Endothelial cell of umbilical vein (primary cell): ENCODE measurements at regions not wholly inside any gene's neighbourhood (a gene's known extent, or its start where the extent isn't known, plus 50 kb on each side); places are given as distances from the start of the nearest gene placed in this dataset.

Source experiments
- BruUV-seq: library from RNA; stranded (reverse); fragments of 400-500 nt; replicated peaks from 2 replicates; lab custom pipeline; 2021; lab: Mats Ljungman, UMichigan
- CTCF ChIA-PET: fragments of 300-600, 350-600 bp; sonication (Branson Sonifier 250); formaldehyde crosslinking; loops from one replicate; lab custom pipeline; 2021; ENCODE audit warnings: antibody characterized with exemption, inconsistent platforms; lab: Charles Lee
- POLR2A ChIA-PET: fragments of 300-600, 350-600 bp; sonication (Branson Sonifier 250); formaldehyde crosslinking; loops from one replicate; lab custom pipeline; 2021; ENCODE audit warnings: antibody characterized with exemption, inconsistent platforms; lab: Charles Lee
- DNase-seq: peaks from one replicate; pipeline ENCODE4 v3.0.0-alpha.2; 2011; ENCODE audit warnings: low read depth, low spot score
- FAIRE-seq: peaks from 2 replicates; lab custom pipeline; 2011; peaks lifted over from hg19 to GRCh38; lab: Jason Lieb, UNC
- H2AFZ ChIP-seq: 2 replicates; pipeline ENCODE4 v1.6.0; 2012; ENCODE audit warnings: low read depth, low read length, control low read depth, inconsistent platforms
- H3K27ac ChIP-seq: 2 replicates; pipeline ENCODE4 v1.5.1; 2011; ENCODE audit warnings: low read depth, mild to moderate bottlenecking, control low read depth, low read length, moderate library complexity; ENCODE audit not compliant: insufficient read depth
- H3K27me3 ChIP-seq, 2 experiments: 2 replicates each; pipeline versions ENCODE4 v1.6.0 to v1.6.1; 2011; ENCODE audit warnings: low read length in 2 of 2, mixed read lengths in 1 of 2; ENCODE audit not compliant: control insufficient read depth in 2 of 2, insufficient read depth in 2 of 2
- H3K36me3 ChIP-seq, 2 experiments: 2 replicates in 1 of 2; 3 replicates in 1 of 2; pipeline ENCODE4 v1.5.1; 2011; ENCODE audit warnings: low read length in 2 of 2, mild to moderate bottlenecking in 1 of 2, moderate library complexity in 1 of 2; ENCODE audit not compliant: control insufficient read depth in 2 of 2, insufficient read depth in 2 of 2; ENCODE audit errors: extremely low read depth in 1 of 2
- H3K4me1 ChIP-seq: 3 replicates; pipeline ENCODE4 v1.5.1; 2011; ENCODE audit warnings: mild to moderate bottlenecking, low read length; ENCODE audit not compliant: control insufficient read depth, insufficient read depth; ENCODE audit errors: extremely low read depth
- H3K4me2 ChIP-seq: 2 replicates; pipeline ENCODE4 v1.6.1; 2011; ENCODE audit warnings: low read length, control low read depth, mixed read lengths; ENCODE audit not compliant: insufficient read depth
- H3K4me3 ChIP-seq, 3 experiments: fragments of 200-600 bp in 1 of 3; sonication (generic), shearing (Covaris generic) in 1 of 3; replicated peaks in 1 of 3; 2 replicates each; pipeline ENCODE4 v1.5.1; 2011 to 2016; ENCODE audit warnings: control low read depth in 3 of 3, low read length in 3 of 3, mild to moderate bottlenecking in 2 of 3, inconsistent platforms in 1 of 3, low read depth in 1 of 3, moderate library complexity in 1 of 3; ENCODE audit not compliant: insufficient read depth in 1 of 3
- H3K79me2 ChIP-seq: 2 replicates; pipeline ENCODE4 v1.6.0; 2012; ENCODE audit warnings: low read length, inconsistent platforms; ENCODE audit not compliant: control insufficient read depth, insufficient read depth
- H3K9ac ChIP-seq: replicated peaks from 2 replicates; pipeline ENCODE3; 2011; ENCODE audit warnings: low read length, control low read depth; ENCODE audit not compliant: insufficient read depth; ENCODE audit errors: extremely low read depth
- H3K9me1 ChIP-seq: replicated peaks from 3 replicates; pipeline ENCODE4 v1.6.0; 2011; ENCODE audit warnings: mild to moderate bottlenecking, low read length; ENCODE audit not compliant: control insufficient read depth, insufficient read depth; ENCODE audit errors: extremely low read depth
- H3K9me3 ChIP-seq: replicated peaks from 2 replicates; pipeline ENCODE4 v1.5.1; 2012; ENCODE audit warnings: low read length, inconsistent platforms; ENCODE audit not compliant: control insufficient read depth, insufficient read depth
- H4K20me1 ChIP-seq: replicated peaks from 2 replicates; pipeline ENCODE3; 2011; ENCODE audit warnings: mild to moderate bottlenecking, low read length; ENCODE audit not compliant: control insufficient read depth, insufficient read depth; ENCODE audit errors: extremely low read depth
- EZH2 ChIP-seq: IDR thresholded peaks from 2 replicates; pipeline ENCODE4 v1.6.1; 2012; ENCODE audit warnings: borderline replicate concordance, low read depth, mild to moderate bottlenecking, moderate library complexity, low read length, inconsistent platforms; ENCODE audit not compliant: severe bottlenecking
- FOS ChIP-seq: IDR thresholded peaks from 2 replicates; pipeline ENCODE4 v1.6.1; 2011; ENCODE audit warnings: mild to moderate bottlenecking, low read length, moderate library complexity, borderline replicate concordance; ENCODE audit not compliant: insufficient read depth
- MYC ChIP-seq: IDR thresholded peaks from one replicate; pipeline ENCODE4 v1.6.1; 2011; ENCODE audit warnings: mild to moderate bottlenecking, low read depth, low read length
- dilution Hi-C: fragments of 300-500 bp; cut with MboI; formaldehyde crosslinking; loops from one replicate; pipeline ENCODE4 v1.15.0; 2019; ENCODE audit warnings: low sequenced_read_pairs; ENCODE audit not compliant: extremely low pct_ligation_motif_present
- intact Hi-C: fragments of 100-400 bp; cut with micrococcal nuclease; formaldehyde crosslinking; loops from one replicate; pipeline ENCODE4 v1.10.0; 2022

- Histone ChIP-seq H3K4me2 (no peak overlapping the region), H2AFZ (no peak overlapping the region), H3K9ac (no peak overlapping the region), H3K9me3 (no peaks in the 10 kb centered on the region), H3K79me2 (no peaks in the 10 kb centered on the region), H3K4me3 (no peak overlapping the region), H3K27ac (no peak overlapping the region), H3K36me3 (no peaks in the 10 kb centered on the region), H3K4me1 (no peaks in the 10 kb centered on the region), H3K27me3 (peaks cover 0 to 2% of the 10 kb centered on the region in 2 experiments), H4K20me1 (no peaks in the 10 kb centered on the region), H3K9me1 (no peaks in the 10 kb centered on the region)
- no peak for DNase-seq
- dilution Hi-C loops (no loop called here), intact Hi-C loops (no loop called here)
- ChIA-PET POLR2A (no interaction called here), CTCF (no interaction called here)
- FAIRE-seq = no peak
- TF ChIP-seq MYC (no peak), EZH2 (no peak)
- BruUV-seq = no TSS peak
Measured at GRCh38 chr14:66046035-66046434, 440.1 kb upstream of the CCDC196 start.

GRCh38 chr14:66046591-66046990 lies 439.6 kb upstream of the CCDC196 start:
- no peak for TF ChIP-seq FOS
- no peak overlapping the region for H3K4me2 ChIP-seq
- no peaks in the 10 kb centered on the region for H3K36me3 ChIP-seq
- H3K27me3 ChIP-seq = peaks cover 0 to 2% of the 10 kb centered on the region in 2 experiments
- BruUV-seq = no TSS peak
- no peaks in the 10 kb centered on the region for H3K4me1 ChIP-seq
- no peaks in the 10 kb centered on the region for H3K79me2 ChIP-seq
- ChIA-PET CTCF (no interaction called here), POLR2A (no interaction called here)
- DNase-seq (no peak), FAIRE-seq (no peak)
- H3K27ac ChIP-seq = no peak overlapping the region
- intact Hi-C loops (no loop called here), dilution Hi-C loops (no loop called here)
- no peak overlapping the region for H2AFZ ChIP-seq
- H3K9me1 ChIP-seq = no peaks in the 10 kb centered on the region
- no peak overlapping the region for H3K4me3 ChIP-seq
- no peaks in the 10 kb centered on the region for H4K20me1 ChIP-seq
- H3K9me3 ChIP-seq = no peaks in the 10 kb centered on the region
- H3K9ac ChIP-seq = no peak overlapping the region
